ENCODE measurements at regions not wholly inside any gene's neighbourhood (a gene's known extent, or its start where the extent isn't known, plus 50 kb on each side); places are given as distances from the start of the nearest gene placed in this dataset.

GRCh38 chr22:48537343-48537680 is 1290.4 kb downstream of the BRD1 start:
- H3K4me1 ChIP-seq (ENCODE audit: control insufficient read depth, insufficient read depth, low read length, poor library complexity, severe bottlenecking) = no peaks in the 10 kb centered on the region
- H3K27me3 ChIP-seq (replicated peaks; ENCODE audit: control insufficient read depth, insufficient read depth, low read length, poor library complexity, severe bottlenecking) = no peaks in the 10 kb centered on the region
- H3K9me3 ChIP-seq (ENCODE audit: control insufficient read depth, low read length) = no peaks in the 10 kb centered on the region
- no peaks in the 10 kb centered on the region for H3K36me3 ChIP-seq (ENCODE audit: control insufficient read depth, insufficient read depth, low read length)
- no peak overlapping the region for H3K4me3 ChIP-seq (ENCODE audit: insufficient read depth, low read depth, low read length, poor library complexity, severe bottlenecking)
- no peak for DNase-seq
- H3K27ac ChIP-seq (ENCODE audit: insufficient read depth, low read length, poor library complexity, severe bottlenecking) = no peak overlapping the region

DNA sequence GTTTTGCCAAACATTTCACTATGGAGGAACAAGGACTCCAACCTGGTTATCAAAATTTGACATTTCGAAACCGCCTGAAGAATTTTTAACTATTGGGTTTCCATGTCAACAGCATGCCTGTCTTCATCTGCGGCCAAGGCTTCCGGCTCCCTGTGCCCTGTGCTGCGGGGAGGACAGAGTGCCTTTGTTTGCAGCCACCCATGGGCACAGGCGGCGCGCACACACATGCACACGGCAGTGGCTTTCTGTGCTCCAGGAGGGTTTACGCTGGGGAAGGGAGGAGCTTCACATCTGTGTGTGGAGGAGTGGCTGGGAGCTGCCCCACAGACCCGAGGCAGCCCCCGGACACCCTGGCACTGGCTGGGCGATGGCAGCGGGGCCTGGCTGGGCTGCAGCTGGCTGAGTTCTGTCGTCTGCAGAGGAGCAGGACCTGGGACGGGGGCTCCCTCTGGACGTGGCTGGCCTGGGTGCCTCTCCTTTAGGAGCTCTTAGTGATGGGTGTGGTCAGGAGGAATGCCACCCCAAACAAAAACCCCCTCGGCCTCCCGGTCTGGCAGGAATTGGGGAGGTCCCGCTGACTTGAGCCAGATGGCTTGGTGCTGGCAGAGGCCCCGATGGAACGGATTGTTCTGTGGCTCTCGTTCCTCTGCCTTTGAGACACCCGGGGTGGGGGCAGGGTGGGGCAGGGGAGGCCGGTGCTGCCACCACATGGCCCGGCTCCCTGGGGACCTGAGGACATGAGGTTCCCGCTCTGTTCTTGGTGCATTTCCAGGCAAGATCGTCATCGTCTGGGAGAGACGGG is 1290.9 kb downstream of the BRD1 start:
- Histone ChIP-seq H3K9me3 (ENCODE audit: control insufficient read depth, low read length) (no peaks in the 10 kb centered on the region), H3K4me3 (ENCODE audit: insufficient read depth, low read depth, low read length, poor library complexity, severe bottlenecking) (no peak overlapping the region)

DNA sequence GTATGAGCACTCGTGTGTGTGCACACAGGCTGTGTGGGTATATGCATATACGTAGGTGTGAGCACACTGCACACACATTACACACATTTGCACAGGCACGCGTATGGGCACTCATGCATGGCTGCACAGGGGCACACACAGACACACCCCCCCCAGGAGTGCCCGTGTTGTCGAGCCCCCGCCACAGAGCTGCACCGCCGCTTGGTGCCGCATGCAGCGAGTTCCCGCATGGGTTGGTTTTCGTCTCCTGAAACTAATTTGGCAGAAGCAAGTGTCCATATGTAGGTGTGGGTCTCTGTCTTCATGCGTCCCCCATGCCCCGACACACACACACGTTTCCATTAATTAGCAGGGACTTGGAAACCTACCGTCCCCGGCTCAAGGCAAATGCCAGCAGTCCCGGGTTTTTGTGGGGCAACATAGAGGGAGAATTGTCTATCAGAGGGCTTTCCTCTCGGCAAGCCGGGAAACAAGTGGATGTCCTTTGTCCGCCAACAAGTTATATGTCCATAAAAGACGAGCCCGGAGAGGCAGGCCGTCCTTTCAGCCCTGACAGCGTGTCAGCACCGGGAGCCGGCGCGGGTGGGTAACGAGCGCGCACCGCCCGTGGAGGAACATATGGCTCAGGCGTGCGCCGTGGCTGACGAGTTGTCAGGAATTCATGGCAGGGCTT is 1291.7 kb downstream of the BRD1 start:
- no peak for DNase-seq
- no peak overlapping the region for H3K4me3 ChIP-seq (ENCODE audit: insufficient read depth, low read depth, low read length, poor library complexity, severe bottlenecking)
- no peaks in the 10 kb centered on the region for H3K36me3 ChIP-seq (ENCODE audit: control insufficient read depth, insufficient read depth, low read length)
- H3K9me3 ChIP-seq (ENCODE audit: control insufficient read depth, low read length) = no peaks in the 10 kb centered on the region
- H3K27me3 ChIP-seq (replicated peaks; ENCODE audit: control insufficient read depth, insufficient read depth, low read length, poor library complexity, severe bottlenecking) = no peaks in the 10 kb centered on the region
- H3K27ac ChIP-seq (ENCODE audit: insufficient read depth, low read length, poor library complexity, severe bottlenecking) = no peak overlapping the region
- no peaks in the 10 kb centered on the region for H3K4me1 ChIP-seq (ENCODE audit: control insufficient read depth, insufficient read depth, low read length, poor library complexity, severe bottlenecking)

More for the DNA sequence above, 1290.9 kb downstream of the BRD1 start:
- Histone ChIP-seq H3K27ac (ENCODE audit: insufficient read depth, low read length, poor library complexity, severe bottlenecking) (no peak overlapping the region), H3K27me3 (replicated peaks; ENCODE audit: control insufficient read depth, insufficient read depth, low read length, poor library complexity, severe bottlenecking) (no peaks in the 10 kb centered on the region), H3K4me1 (ENCODE audit: control insufficient read depth, insufficient read depth, low read length, poor library complexity, severe bottlenecking) (no peaks in the 10 kb centered on the region), H3K36me3 (ENCODE audit: control insufficient read depth, insufficient read depth, low read length) (no peaks in the 10 kb centered on the region)
- DNase-seq = no peak

GRCh38 chr22:48534395-48534958 is 1293.2 kb downstream of the BRD1 start:
- no peaks in the 10 kb centered on the region for H3K27me3 ChIP-seq (replicated peaks; ENCODE audit: control insufficient read depth, insufficient read depth, low read length, poor library complexity, severe bottlenecking)
- no peak overlapping the region for H3K27ac ChIP-seq (ENCODE audit: insufficient read depth, low read length, poor library complexity, severe bottlenecking)
- H3K9me3 ChIP-seq (ENCODE audit: control insufficient read depth, low read length) = no peaks in the 10 kb centered on the region
- H3K4me1 ChIP-seq (ENCODE audit: control insufficient read depth, insufficient read depth, low read length, poor library complexity, severe bottlenecking) = no peaks in the 10 kb centered on the region
- H3K36me3 ChIP-seq (ENCODE audit: control insufficient read depth, insufficient read depth, low read length) = no peaks in the 10 kb centered on the region
- no peak overlapping the region for H3K4me3 ChIP-seq (ENCODE audit: insufficient read depth, low read depth, low read length, poor library complexity, severe bottlenecking)
- DNase-seq = no peak

DNA sequence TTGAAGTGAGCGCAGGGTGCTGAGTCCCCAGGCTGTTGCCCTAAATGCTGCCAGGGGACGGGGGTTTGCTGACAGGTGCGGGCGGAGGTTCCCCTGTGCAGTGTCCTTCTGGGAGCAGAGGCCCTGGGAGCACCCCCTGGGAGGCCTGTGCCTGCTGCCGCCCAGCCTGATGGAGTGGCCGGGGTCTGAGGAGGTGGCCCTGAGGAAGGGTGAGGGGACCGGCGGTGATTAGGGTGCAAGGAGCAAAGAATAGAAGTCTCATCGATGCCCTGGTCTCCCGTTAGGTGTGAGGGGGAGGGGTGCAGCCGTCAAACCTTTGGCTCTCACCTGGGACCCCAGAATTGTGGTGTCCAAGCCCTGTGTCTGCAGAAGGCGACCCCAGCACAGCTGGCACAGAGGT is 1294.7 kb downstream of the BRD1 start:
- Histone ChIP-seq H3K4me3 (ENCODE audit: insufficient read depth, low read depth, low read length, poor library complexity, severe bottlenecking) (no peak overlapping the region), H3K9me3 (ENCODE audit: control insufficient read depth, low read length) (no peaks in the 10 kb centered on the region), H3K36me3 (ENCODE audit: control insufficient read depth, insufficient read depth, low read length) (no peaks in the 10 kb centered on the region), H3K27ac (ENCODE audit: insufficient read depth, low read length, poor library complexity, severe bottlenecking) (no peak overlapping the region), H3K4me1 (ENCODE audit: control insufficient read depth, insufficient read depth, low read length, poor library complexity, severe bottlenecking) (no peaks in the 10 kb centered on the region), H3K27me3 (replicated peaks; ENCODE audit: control insufficient read depth, insufficient read depth, low read length, poor library complexity, severe bottlenecking) (no peaks in the 10 kb centered on the region)
- no peak for DNase-seq

DNA sequence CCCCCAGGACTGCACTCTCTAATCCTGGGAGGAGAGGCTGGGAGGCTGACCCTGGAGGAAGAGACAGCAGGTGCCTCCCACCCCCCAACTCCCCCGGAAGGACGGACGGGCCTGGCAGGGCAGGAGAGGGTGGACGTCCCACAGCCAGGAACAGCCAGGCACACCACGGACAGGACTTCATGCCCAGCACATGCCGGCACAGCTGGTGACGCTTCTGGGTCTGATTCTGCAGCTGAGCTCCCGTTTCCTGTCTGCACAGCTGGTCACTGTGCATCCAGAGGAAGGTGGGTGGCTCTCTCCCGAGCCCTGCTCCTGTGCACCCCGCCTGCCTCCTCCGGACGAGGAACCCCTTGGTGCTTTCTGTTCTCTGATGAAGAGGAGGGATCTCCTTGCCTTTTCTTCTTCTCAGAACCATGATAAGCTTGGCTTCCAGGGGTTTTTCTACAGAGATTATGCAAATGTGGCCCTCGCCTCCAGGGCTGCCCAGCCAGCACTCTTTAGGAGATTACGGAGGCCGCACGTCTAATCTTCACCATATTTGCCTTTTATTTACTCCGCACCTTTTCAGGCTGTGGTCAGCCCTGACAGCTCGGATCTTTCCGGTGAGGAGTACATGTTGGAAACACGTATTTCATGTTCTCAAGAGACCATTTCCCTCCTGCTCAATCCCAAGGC is 1295.8 kb downstream of the BRD1 start:
- no peak for DNase-seq
- Histone ChIP-seq H3K4me1 (ENCODE audit: control insufficient read depth, insufficient read depth, low read length, poor library complexity, severe bottlenecking) (no peaks in the 10 kb centered on the region), H3K36me3 (ENCODE audit: control insufficient read depth, insufficient read depth, low read length) (no peaks in the 10 kb centered on the region), H3K4me3 (ENCODE audit: insufficient read depth, low read depth, low read length, poor library complexity, severe bottlenecking) (no peak overlapping the region), H3K27me3 (replicated peaks; ENCODE audit: control insufficient read depth, insufficient read depth, low read length, poor library complexity, severe bottlenecking) (no peaks in the 10 kb centered on the region), H3K9me3 (ENCODE audit: control insufficient read depth, low read length) (no peaks in the 10 kb centered on the region), H3K27ac (ENCODE audit: insufficient read depth, low read length, poor library complexity, severe bottlenecking) (no peak overlapping the region)

DNA sequence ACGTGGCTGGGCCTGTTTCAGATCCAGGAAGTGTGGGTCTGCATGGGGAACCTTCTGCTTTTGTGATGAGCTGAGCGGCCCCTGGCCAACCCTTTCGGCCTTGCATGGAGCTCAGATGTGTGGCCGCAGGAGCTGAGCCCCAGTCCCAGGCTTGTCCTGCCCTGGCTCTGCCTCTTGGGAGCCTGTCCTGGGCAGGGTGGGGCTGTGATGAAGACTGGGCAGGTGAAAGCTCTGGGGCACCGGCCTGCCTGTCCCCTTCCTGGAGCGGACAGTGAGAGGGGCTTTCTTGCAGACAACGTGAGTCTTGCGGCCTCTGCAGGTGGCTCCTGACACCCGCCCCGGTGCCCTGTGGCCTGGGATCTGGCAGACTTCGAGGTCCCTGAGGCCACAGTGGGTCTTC is 1296.6 kb downstream of the BRD1 start:
- H3K27me3 ChIP-seq (replicated peaks; ENCODE audit: control insufficient read depth, insufficient read depth, low read length, poor library complexity, severe bottlenecking) = no peaks in the 10 kb centered on the region
- H3K36me3 ChIP-seq (ENCODE audit: control insufficient read depth, insufficient read depth, low read length) = no peaks in the 10 kb centered on the region
- H3K4me3 ChIP-seq (ENCODE audit: insufficient read depth, low read depth, low read length, poor library complexity, severe bottlenecking) = no peak overlapping the region
- no peaks in the 10 kb centered on the region for H3K4me1 ChIP-seq (ENCODE audit: control insufficient read depth, insufficient read depth, low read length, poor library complexity, severe bottlenecking)
- H3K27ac ChIP-seq (ENCODE audit: insufficient read depth, low read length, poor library complexity, severe bottlenecking) = no peak overlapping the region
- no peaks in the 10 kb centered on the region for H3K9me3 ChIP-seq (ENCODE audit: control insufficient read depth, low read length)
- DNase-seq = no peak

DNA sequence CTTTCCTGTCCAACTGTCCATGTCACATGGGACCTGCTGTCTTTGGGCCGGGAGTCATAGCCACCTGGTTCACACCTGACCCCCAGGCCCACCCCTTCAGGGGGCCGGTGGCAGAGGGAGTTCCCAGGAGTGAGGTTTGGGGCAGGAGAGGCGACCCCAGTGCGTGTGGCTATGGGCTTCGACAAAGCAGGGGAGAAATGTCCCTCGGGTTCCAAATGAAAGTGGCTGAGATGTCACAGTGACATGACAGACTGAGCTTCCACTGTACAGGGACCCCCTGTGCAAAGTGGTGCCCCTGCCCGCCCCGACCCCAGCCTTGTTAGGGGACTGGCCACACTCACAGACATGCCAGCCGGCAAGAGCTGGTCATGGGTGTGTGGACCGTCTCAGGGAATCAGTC is 1297.0 kb downstream of the BRD1 start:
- H3K4me3 ChIP-seq (ENCODE audit: insufficient read depth, low read depth, low read length, poor library complexity, severe bottlenecking) = no peak overlapping the region

DNA sequence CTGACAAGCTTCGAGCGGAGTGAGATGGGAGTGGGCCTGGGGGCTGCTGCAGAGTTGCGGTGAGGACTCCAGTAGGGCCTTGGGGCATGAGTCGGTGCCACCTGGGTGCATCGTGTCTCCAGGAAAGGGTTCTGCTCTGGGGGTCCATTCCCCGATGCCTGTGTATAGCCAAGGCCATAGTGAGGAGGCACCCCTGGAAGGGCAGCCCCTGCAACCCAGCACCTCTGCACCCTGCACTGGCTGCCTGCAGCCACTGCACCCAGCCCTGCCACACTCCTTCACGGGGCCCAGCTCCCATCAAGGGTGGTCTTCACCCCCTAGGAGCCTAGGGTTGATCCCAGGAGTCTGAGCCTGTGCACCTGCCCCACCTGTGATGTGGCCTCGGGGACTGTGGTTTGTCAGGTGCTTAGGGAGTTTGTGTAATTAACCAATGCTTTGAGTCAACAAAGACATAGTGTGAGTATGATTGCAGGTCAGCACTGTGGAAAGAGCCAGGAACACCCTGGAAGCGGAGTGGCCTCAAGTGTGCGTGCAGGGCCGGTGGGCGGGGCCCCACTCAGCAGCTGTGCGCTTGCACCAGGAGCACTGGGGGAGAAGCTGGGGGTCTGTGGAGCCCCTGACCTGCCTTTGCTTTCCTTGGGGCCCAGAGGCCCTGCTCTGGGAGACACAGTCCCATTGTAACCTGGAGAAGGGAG is 1299.3 kb downstream of the BRD1 start:
- no peak for DNase-seq
- no peaks in the 10 kb centered on the region for H3K4me1 ChIP-seq (ENCODE audit: control insufficient read depth, insufficient read depth, low read length, poor library complexity, severe bottlenecking)
- no peaks in the 10 kb centered on the region for H3K36me3 ChIP-seq (ENCODE audit: control insufficient read depth, insufficient read depth, low read length)
- H3K9me3 ChIP-seq (ENCODE audit: control insufficient read depth, low read length) = no peaks in the 10 kb centered on the region
- H3K4me3 ChIP-seq (ENCODE audit: insufficient read depth, low read depth, low read length, poor library complexity, severe bottlenecking) = no peak overlapping the region
- H3K27ac ChIP-seq (ENCODE audit: insufficient read depth, low read length, poor library complexity, severe bottlenecking) = no peak overlapping the region
- H3K27me3 ChIP-seq (replicated peaks; ENCODE audit: control insufficient read depth, insufficient read depth, low read length, poor library complexity, severe bottlenecking) = no peaks in the 10 kb centered on the region

More for the DNA sequence above, 1297.0 kb downstream of the BRD1 start:
- H3K9me3 ChIP-seq (ENCODE audit: control insufficient read depth, low read length) = no peaks in the 10 kb centered on the region
- no peaks in the 10 kb centered on the region for H3K4me1 ChIP-seq (ENCODE audit: control insufficient read depth, insufficient read depth, low read length, poor library complexity, severe bottlenecking)
- H3K36me3 ChIP-seq (ENCODE audit: control insufficient read depth, insufficient read depth, low read length) = no peaks in the 10 kb centered on the region
- no peaks in the 10 kb centered on the region for H3K27me3 ChIP-seq (replicated peaks; ENCODE audit: control insufficient read depth, insufficient read depth, low read length, poor library complexity, severe bottlenecking)
- no peak overlapping the region for H3K27ac ChIP-seq (ENCODE audit: insufficient read depth, low read length, poor library complexity, severe bottlenecking)
- DNase-seq = no peak
